Lower leg skin (tissue), 3 donors: ENCODE measurements at regions not wholly inside any gene's neighbourhood (a gene's known extent, or its start where the extent isn't known, plus 50 kb on each side); places are given as distances from the start of the nearest gene placed in this dataset.

Experiments used
- CTCF ChIP-seq, 3 donors: fragments of 450-650 bp; IDR thresholded peaks; one replicate each; pipeline ENCODE4 v1.5.1; 2016; ENCODE audit warnings: antibody characterized with exemption in 3 of 3, mild to moderate bottlenecking in 3 of 3, moderate library complexity in 2 of 3
- POLR2A ChIP-seq, 2 donors: fragments of 450-650 bp; IDR thresholded peaks; one replicate each; pipeline ENCODE4 v1.6.1; 2016 to 2017; ENCODE audit warnings: antibody characterized with exemption in 2 of 2, mild to moderate bottlenecking in 1 of 2, moderate library complexity in 1 of 2

- TF ChIP-seq CTCF (IDR thresholded peaks at IDR 0.05) (no peak), POLR2A (IDR thresholded peaks at IDR 0.05) (no peak)
Observed at GRCh38 chr11:8318536-8318935, 54.9 kb upstream of the LMO1 start.
